NB4 (cell line): ENCODE measurements at regions not wholly inside any gene's neighbourhood (a gene's known extent, or its start where the extent isn't known, plus 50 kb on each side); places are given as distances from the start of the nearest gene placed in this dataset.

Experiments
- CTCF ChIP-seq: IDR thresholded peaks from one replicate; pipeline ENCODE4 v1.5.1; 2012; ENCODE audit warnings: low read depth, low read length
- POLR2A ChIP-seq: IDR thresholded peaks from 2 replicates; pipeline ENCODE4 v1.6.1; 2011; ENCODE audit warnings: mild to moderate bottlenecking; ENCODE audit not compliant: insufficient read length; ENCODE audit errors: extremely low read depth
- TF ChIP-seq, protein P1 (sequence below): IDR thresholded peaks from 2 replicates; pipeline ENCODE4 v1.6.1; 2011; ENCODE audit warnings: low read depth, low read length

DNA sequence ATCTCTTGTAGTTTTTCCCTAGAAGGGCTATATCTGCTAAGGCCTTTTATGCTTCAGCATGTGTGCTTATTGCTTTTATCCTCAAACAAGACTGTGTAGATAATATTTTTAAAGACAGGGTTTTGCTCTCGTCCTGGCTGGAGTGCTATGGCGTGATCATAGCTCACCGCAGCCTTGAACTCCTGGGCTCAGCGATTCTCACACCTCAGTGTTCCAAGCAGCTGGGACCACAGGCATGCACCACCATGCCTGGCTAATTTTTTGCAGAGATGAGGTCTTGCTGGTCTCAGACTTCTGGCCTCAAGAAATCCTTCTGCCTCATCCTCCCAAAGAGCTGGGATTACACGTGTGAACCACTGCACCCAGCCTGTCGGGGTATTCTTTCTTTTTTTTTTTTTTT is 137.3 kb upstream of the SCAF11 start:
- TF ChIP-seq CTCF: no peak
- TF ChIP-seq POLR2A: no peak
- TF ChIP-seq, protein P1, sequence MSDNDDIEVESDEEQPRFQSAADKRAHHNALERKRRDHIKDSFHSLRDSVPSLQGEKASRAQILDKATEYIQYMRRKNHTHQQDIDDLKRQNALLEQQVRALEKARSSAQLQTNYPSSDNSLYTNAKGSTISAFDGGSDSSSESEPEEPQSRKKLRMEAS: no peak
